NCI-H187 treated with DMSO at 0.1 percent for 48 hours (cell line): ENCODE measurements at regions not wholly inside any gene's neighbourhood (a gene's known extent, or its start where the extent isn't known, plus 50 kb on each side); places are given as distances from the start of the nearest gene placed in this dataset.
"Not testable (repeated sequence)": the region's sequence is repeated elsewhere in the genome, so short reads cannot be mapped to it uniquely, and the experiment has no call there.

ENCODE experiments used
- DNase-seq: peaks from one replicate; lab custom pipeline; 2025; lab: John Stamatoyannopoulos, UW

DNA sequence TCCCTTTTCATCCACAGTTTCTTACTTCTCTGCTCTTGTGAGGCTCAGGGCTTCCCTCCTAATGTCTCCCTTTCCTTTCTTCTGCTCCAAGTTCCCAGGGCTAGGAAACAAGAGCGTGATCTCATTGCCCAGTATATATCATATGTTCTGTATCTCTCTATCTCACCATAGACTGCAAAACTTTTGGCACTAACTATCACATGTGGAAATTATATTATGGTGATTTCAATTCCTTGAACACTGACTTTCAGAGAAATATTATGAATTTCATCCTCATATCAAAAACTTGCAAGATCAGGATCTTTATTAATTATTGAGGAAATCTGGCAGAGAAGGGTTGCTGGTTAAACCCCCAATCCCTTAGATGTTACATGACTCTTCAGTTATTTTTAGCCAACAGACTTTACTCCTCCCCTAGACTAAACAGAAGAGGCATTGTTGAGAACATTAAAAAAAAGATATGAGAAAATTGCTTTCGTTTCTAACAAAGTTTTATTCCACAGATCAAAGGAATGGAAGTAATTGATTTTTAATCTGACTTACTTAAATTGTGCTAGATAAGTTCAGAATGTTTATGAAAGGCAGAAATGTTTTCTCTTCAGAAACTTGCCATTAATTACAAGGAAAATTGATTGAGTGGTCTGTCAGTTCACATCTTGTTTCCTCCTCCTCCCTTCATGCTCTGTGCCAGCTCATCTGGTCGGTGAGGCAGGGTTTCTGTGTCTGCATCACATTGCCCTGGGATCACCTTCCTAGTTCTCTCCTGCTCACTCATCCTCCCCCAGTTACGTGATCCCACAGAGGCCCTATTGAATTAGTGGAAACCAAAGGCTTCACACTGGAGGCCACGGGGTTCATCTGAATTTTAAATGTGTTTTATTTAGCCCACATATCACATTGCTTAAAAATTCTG lies 378.5 kb downstream of the LMO7 start:
- DNase-seq, result no peak

DNA sequence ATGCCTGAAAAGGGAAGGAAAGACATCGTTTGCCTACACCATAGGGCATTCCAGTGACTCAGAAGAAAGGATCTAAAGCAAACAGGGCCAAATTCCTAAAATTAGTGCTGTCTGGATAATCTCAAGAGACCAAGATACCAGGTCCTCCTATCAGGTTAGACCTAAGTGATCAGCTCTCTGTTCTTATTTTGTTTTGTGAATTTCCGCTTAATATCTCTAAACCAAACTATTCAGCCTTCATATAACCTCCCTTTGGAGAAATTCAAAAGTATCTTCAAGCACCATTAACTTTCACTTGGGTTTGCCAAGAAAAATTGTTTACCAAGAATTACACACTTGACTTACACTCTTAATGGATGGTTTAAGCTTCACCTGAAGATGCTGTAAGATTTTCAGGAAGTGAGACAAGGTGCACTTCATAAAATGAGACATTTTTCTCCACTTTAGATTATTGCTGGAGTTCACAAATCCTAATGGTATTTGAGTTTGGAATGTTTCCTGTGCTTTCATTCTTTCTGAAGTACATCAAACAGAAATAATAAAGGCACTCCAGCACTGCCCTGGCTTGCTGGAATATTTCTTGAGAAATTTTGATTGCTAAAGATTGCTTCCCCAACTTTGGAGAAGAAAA lies 376.1 kb downstream of the LMO7 start:
- DNase-seq, result no peak

DNA sequence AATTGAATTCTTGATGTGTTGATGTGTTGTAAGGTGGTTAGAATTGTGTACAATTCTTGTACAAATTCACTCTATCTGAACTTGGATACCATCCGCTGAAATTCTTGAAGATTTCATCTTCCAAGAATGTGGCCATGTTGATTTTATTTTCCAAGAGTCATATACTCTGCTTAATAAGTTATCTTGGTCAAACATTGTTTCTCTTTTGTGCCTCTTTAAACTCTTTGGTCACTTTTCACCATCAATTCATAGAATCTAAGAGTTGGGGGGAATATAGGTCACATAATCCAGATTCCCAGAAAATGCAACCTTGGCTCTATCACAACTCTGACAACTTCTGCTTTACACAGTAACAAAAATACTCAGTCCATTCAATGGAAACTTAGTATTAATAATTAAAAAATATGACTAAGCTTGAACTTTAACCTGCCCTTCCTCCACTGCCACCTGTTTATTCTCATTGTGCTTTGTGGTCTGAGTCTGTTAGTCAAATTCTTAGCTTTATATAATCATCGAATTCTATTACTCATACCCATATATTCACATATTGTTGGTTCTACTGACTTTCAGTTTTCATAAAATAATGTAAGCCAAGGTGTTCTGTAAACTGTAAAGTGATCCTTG lies 373.2 kb downstream of the LMO7 start:
- DNase-seq, result no peak

DNA sequence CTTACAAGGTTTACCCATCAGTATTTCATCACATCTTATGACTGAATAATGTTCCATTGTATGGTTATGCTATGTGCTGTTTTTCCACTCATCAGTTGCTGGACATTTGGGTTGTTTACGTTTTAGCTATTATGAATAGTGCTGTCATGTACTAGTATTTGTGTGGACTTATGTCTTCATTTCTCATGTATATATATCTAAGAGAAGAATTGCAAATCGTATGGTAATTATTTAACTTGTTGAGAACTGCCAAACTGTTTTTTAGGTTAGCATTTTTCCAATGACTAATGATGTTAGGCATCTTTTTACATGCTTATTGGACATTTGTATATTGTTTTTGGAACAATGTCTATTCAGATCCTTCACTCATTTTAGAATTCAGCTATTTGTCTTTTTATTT lies 368.3 kb downstream of the LMO7 start:
- no peak for DNase-seq

DNA sequence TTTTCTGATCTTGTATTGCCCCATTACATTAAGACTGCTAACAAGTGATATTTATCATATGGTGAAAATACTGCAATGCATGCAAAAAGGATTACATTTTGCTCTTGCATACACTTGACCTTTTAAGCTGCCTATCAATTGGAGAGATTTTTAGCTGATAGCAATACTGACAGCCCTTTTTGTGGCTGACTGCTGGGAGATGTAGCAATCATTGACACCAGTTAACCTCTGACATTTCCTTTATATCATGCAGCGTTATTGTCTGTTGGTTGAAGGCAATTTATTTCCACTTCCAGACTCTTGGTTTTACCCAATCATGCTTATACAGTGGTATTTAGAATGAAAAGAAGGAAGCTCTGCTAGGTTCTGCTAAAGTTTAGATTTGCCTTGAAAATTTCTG lies 364.0 kb downstream of the LMO7 start:
- no peak for DNase-seq

DNA sequence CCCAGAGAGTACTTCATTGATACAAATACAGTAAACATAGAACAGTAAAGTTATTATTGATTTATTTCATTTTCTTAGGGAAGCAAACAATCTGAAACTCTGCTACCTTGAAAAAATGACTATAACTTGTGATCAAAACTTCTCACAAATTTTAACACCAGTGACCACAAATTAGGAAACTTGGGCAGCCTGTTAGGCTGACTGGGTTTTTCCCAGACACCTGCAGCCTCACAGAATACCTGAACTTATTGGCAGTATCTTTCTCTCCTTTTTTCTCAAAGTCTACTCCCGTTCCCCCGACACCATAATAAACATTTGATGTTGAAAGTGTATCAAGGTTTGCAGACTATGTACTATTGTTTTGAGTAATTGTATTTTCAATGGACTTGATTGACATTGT lies 360.5 kb downstream of the LMO7 start:
- DNase-seq, result no peak

DNA sequence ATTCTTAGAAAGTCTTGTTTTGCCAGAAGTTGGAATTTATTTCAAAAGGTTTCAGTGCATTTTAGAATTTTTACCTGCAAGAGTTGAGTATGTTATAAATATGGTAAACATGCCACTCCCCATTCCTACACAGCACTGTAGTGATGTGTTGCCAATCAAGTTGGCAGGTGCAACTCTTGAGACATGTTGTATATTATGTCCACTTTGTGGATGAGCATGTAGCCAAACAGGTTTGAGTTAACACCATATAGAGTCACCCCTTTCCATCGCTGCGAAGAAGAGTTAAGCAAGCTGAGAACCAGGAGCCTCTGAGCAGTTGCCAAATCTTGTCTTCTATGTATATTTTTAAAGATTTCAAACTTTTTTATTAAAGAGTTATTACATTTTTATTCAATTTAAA lies 359.8 kb downstream of the LMO7 start:
- DNase-seq, result no peak

DNA sequence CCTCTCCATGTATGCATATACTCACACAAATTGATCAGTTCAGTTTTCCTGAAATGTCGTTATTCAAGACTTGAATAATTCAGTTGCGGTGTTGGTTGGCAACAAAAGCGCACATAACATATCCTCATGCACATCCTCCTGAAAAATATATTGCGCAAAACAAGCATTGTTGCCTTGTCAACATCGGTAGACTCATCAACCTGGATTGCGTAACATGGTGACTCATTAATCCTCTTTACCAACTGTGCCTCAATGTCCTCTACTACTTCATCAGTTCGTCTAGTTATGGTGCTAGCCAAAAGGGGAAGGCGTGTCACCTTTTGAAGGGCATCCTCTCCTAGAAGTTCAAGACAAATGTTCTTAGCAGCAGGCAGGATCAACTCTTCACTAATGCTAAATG lies 357.7 kb downstream of the LMO7 start:
- no peak for DNase-seq

DNA sequence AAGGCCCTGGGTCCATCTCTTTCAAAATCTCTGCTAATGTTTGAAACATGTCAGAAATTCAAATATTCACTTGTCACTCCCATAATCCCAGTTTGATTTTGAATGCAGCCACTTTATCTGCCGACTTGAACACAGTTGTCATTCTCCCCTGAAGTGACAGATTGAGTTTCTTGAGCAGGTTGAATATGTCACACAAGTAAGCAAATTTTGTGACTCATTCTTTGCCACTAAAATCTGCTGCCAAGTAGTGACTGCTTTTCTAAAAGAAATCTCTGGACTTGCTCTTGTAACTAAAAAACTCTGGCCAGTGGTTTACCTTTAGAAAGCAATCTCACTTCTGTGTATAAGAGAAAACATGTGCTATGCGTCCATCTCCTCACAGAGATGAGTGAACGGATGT lies 357.1 kb downstream of the LMO7 start:
- no peak for DNase-seq

DNA sequence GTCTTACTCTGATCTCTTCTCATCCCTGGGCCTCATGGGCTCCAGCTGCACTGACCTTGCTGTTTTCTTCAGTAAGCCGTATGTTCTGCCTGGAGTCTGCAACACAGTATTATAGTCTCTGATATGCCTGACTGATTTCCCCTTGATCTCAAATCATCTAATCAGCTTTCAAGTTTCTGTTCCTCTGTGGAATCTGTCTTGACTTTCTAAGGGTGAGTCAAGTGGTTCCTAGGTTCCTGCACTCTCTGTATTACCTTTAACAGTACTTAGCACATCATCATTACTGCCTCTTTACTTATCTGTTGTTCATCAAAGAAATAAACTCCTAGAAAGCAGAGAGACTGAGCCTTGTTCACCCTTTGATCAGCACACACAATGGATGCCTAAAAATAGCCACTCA lies 350.7 kb downstream of the LMO7 start:
- DNase-seq, result no peak

DNA sequence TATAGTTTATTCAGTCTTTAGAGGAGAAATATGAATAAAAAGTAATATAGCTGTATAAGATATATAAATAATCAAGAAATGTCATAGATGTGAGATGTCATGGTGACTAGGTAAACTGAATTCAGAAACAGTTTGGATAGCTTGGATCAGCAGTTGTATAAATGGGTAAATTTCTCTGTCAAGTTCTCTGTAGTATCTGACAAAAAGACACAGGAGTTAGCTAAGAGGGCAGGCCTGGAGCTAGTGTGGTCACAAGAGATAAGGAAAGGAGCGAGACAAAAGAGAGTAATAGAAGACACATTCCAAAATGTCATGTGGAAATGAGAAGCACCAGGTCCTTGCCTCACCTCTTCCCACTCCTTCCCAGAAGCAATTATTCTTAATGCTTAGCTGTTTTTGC lies 349.0 kb downstream of the LMO7 start:
- DNase-seq, result no peak

DNA sequence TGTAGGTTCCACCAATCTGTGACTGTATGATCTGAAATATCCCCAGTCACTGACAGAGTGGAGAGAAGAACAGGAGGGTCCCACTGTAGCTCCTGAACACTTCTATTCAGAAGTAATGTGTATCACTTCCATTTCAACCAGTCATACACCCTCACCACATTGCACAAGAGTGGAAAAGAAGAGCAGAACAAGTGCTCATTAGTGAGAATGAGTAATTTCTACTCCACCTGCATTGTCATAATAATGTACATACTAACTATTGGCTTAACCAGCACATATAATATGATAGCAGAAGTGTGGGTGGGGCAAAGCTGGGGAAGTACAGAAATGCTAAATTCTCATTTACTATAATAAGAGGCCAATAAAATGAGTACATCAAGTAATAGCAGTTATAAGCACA lies 342.7 kb downstream of the LMO7 start:
- DNase-seq, result no peak

DNA sequence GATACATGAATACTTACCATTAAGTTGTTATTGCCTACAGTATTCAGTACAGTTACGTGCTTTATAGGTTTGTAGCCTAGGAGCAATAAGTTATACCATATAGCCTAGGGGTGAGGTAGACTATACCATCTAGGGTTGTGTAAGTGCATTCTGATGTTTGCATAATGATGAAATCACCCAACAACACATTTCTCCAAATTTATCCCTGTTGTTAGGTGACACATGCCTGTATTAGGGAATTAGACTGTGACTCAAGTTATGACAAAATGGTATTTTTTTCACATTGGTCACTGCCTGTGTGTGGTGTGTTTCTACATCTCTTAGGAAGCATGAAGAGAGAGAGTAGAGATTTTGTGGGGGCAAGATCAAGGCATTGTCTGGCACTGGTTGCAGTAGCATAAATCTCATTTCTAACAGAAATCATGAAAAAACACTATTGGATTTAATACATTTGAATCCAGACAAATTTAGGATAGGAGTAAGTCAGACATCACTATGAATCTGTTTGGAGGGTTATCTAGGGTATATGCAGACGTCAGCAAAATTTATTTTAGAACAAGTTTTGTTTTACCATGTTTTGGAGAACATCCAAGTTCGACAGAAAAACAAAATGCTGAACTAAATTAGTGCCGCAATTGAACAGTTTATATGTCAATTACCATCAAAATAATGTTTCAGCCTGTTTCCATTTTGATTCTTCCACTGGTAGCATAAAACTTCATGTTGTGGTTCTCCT lies 332.1 kb downstream of the LMO7 start:
- no peak for DNase-seq

DNA sequence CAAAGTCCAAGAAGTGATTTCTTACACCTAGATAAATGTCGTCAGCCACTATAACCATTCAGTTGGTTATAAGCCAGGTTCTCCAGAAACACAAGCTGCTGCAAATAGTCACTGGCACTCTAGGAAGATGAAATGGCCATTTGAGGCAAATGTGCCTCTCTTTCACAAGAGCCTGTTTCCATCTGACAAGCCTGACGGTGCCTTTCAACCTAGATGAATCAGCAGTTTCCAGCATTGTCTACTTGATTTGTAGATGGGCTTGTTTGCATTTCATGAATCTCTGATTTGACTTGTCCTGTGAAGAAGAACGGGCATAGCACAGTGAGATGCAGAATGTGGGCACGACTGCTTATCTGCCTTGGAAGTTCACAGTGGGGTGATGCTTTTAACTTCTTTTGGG lies 327.2 kb downstream of the LMO7 start:
- DNase-seq, result no peak

DNA sequence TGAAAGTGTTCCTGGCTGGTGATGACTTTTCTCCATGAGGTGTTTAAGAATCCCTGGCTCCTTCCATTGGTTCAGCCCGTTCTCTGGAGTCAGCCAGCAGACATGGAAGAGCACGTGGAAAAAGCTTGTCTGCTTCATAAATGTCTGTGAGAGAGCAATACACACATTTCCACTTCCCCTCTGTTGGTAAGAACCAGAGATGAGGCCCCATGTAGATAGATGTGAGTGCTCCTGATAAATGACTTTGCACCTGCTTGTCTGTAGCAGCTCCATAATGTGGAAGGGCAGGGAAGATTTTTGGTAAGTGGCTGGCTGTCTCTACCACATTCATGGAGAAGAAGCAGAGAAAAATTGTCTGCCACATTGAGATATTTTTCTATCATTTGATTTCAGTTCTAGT lies 325.8 kb downstream of the LMO7 start:
- no peak for DNase-seq

DNA sequence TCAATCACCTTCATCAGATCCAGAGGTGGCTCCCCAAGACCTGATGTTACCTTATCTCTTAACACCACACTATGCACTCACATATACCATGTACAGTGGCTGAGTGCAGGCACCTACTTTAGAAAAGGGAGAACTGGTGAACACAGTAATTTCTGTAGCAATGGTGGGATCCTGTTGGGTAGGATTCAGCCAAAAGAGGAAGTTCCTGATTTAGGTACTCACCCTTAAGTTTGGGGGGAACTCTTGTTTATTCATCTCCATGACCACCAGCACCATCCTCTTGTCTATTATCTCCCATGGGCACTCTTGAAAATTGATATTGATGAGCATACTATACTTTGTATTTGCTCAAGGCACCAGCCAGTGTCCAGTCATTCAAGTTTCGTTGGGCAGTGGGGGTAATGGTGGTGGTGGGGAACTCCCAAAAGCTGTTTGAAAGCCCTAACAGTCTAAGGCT lies 324.4 kb downstream of the LMO7 start:
- DNase-seq, result no peak

DNA sequence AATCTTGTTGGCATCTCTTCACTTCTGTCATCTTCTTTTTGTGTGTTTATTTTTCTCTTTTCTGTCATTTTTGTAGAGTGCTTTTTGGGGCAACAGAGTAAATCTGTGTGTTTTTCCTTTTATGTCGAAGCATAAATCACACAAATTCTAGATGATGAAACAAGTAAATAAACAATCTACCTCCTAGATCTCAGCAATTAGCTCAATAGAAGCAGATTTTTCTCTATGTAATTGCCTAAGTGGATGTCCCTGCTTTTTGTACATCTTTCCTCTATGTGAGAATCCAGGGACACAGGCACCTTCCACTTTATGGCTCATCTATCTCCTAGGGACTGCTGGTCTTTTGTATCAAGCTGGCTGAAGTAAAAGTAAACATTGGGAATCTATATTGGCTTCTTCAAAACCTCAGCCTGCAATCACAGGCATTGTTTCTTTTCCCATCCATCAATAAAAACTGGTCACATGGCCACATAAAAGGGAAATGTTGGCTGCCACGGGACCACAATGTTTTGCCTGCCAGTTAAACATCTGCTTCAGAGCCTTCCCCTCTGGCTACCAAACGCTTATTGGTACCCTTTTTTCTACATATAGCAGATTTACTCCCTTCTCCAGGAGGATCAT lies 323.8 kb downstream of the LMO7 start:
- DNase-seq, result peak; percentile 43

DNA sequence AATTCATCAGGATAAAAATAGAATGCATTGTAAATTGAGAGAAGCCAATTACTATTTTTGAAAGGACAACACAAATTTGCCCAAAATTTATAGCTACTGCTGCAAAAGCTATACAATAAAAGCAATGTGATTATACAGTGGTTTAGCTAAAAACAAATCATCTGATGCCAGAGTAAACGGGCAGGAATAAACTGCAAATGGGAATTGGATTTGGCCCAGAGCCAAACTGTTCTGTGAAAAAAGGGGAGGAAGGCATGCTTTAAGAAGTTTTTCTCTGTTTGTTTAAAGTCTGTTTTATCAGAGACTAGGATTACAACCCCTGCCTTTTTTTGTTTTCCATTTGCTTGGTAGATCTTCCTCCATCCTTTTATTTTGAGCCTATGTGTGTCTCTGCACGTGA lies 317.5 kb downstream of the LMO7 start:
- not testable (repeated sequence) for DNase-seq

DNA sequence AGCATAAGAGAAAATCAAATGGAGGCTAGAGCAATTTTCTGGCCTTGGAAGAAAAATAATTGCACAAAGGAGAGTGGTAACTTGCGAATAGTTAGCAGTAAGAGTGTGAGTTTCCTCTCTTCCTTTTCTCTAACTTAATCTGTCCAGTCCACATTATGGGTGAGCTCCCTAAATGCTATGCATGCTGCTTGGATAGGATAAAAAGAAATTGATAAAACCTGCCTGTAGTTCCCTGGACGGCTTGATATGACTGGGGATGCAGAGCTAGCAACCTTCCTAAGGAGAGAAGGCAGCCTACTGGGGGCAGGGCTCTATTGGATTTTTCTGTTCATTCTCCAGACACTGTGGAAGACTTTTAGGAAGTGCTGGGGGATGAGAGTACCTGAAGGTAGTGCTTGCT lies 311.3 kb downstream of the LMO7 start:
- DNase-seq, result no peak

DNA sequence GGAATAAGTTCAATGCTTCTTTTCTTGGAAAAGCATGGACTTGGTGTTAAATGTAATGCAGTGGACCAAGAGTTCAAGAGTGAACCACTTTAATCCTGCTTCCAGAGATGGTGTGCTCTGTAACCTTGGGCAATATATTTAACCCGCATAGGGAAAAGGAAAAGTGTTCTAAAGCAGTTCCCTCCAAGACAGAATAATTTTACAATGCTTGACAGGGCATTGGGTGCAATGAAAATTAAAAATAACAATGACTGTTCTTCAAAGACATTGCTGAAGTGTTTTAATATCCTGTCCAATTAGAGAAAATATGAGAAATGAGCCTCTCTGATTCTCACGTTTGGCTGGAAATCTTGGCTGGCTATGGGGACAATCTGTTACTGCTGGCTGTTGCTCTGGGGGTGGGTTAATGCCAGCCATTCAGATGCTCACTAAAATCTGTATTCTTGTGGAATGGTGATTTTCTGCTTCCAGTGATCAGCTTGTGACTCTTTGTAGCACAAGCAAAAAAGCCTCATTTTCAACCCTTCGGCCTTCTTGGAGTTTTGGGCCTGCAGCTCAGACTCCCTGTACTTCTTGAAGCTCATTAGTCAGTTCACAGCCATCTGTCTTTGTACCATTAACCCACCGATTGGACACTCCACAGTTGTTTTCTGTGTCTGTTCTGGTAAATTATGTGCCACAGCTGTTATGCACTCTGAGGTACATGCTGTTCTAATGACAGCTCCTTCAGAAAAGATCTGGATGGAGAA lies 310.6 kb downstream of the LMO7 start:
- DNase-seq, result no peak

DNA sequence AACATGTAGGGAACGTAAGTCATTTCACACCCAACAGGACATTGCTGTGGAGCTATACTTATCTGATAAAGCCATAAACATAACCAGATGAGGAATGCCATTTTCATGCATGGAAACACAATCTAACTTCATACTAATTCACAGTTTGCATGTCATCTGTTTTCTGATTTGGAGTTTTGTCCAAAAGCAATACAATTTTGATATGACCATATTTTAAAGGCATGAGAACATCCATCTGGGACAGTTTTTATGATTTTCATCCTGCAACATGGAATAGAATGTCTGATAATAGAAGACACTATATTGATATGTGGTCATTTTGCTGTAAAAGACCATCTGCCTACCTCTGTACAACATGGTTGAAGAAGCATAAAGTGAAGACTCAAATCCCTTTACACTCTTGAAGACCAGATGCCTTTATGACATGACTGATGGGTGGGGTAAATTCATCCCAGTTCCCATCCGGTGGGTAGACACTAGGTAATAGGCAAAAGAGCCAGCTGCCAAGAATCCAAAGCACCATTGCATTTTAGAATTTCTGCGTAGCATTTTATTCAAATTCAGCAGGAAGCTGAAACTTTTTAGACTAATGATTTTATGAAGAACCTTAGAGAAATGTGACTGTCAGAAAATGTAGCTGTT lies 309.8 kb downstream of the LMO7 start:
- no peak for DNase-seq
